ENCODE measurements at regions not wholly inside any gene's neighbourhood (a gene's known extent, or its start where the extent isn't known, plus 50 kb on each side); places are given as distances from the start of the nearest gene placed in this dataset.
"Not testable (repeated sequence)": the region's sequence is repeated elsewhere in the genome, so short reads cannot be mapped to it uniquely, and the experiment has no call there.

DNA sequence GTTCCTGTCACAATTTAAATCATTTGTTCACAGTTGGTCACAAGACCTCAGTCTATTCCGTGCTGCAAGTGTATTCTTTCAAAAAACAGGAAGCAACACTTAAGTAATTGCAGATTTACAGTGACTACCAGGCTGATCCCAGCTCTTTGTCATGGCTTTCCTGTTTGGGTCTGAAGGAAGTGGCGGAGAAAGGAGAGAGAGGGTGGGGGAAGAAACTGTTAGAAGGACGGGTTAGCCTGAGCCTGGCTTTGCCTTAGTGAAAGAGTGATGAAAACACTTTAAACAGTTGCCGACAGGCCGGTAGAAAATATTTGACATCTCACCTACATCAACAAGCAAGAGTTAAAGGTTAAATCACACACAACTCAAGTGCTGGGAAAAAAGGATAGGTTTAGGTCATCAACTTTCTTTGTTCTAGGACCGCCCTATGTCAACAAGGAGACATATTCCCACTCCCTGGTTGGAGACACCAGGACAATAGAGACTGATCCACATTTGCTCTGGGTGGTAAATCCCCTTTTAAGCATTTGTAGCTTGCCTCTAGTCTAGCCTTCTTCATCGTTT, 102.2 kb upstream of the DAB2 start:
- no peak for DNase-seq (ENCODE audit: low read depth in 2 of 3, low spot score in 1 of 3)

DNA sequence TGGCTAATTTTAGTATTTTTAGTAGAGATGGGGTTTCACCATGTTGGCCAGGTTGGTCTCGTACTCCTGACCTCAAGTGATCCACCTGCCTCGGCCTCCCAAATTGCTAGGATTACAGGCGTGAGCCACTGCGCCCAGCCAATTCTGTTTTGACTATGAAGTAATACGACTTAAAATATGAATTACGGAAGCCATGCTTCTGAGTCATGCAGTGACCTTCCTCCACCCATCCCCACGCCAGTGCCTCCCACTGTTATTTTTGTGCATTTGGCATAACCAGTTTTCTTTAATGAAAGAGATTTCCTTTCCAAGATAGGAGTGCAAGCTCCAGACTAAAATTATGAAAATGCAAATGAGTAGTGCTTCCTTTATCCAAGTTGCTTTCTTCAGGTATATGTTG, 101.0 kb upstream of the DAB2 start:
- DNase-seq (ENCODE audit: low read depth in 2 of 3, low spot score in 1 of 3), result not testable (repeated sequence)

DNA sequence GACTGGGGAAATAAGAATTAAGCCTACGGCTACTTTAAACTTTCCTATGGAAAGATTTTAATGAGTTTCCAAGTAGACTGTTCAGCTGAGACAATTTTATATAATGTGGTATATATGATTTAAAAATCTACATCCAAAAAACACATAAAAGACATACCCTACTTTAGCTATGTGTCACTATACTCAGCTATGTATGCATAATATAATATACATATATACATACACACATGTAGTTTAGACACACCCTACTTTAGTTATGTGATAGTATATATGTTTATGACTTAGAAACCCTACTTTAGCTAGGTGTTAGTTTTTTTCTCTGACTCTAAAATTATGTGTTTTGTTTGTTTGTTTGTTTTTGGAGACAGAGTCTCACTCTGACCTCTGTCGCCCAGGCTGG, 100.5 kb upstream of the DAB2 start:
- no peak for DNase-seq (ENCODE audit: low read depth in 2 of 3, low spot score in 1 of 3)

DNA sequence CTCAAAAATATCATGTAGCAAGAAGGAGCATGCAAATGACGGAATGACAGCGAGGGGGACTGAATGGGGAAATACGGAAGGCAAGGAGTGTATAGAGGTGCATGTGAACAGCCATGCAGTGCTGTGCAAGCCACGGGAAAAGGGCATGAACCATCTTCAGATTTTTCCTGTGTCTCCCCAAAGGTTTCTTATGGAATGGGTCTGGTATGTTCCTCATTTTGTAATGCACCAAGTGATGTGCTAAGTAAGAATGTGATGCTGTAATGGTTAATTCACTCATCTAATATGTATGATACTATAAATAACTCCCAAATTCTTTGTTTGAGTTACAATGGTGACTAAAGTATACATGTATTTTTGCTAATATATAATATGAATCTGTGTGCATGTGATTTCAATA, 99.0 kb upstream of the DAB2 start:
- no peak for DNase-seq (ENCODE audit: low read depth in 2 of 3, low spot score in 1 of 3)

DNA sequence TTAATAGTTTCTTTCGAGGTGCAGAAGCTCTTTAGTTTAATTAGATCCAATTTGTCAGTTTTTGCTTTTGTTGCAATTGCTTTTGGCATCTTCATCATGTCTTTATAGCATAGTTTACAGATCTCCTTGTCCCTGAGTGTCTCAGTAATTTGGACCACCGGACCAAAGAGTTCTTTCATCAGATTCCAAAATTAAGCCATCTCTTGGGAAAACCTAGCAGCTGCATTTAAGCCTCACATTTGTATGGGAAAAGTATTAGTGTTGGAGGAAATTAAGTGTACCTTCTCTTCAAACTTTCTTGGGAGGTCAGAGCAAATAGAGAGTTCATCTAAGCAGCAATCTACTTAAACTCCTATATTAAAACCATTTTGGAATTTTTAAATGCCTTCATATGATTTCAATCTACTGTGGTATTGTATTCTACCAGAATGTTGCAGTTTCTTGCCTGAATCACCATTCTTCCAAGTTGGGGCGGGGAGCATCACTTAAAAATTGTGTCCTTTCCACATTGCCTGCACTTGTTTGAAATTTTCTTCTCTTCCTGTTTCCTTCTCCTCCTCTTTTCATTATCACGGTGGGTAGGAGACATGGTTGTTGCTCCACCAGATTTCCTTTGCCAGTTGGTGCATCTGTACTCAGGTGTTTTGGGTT, 97.3 kb upstream of the DAB2 start:
- DNase-seq (ENCODE audit: low read depth in 2 of 3, low spot score in 1 of 3), result no peak

DNA sequence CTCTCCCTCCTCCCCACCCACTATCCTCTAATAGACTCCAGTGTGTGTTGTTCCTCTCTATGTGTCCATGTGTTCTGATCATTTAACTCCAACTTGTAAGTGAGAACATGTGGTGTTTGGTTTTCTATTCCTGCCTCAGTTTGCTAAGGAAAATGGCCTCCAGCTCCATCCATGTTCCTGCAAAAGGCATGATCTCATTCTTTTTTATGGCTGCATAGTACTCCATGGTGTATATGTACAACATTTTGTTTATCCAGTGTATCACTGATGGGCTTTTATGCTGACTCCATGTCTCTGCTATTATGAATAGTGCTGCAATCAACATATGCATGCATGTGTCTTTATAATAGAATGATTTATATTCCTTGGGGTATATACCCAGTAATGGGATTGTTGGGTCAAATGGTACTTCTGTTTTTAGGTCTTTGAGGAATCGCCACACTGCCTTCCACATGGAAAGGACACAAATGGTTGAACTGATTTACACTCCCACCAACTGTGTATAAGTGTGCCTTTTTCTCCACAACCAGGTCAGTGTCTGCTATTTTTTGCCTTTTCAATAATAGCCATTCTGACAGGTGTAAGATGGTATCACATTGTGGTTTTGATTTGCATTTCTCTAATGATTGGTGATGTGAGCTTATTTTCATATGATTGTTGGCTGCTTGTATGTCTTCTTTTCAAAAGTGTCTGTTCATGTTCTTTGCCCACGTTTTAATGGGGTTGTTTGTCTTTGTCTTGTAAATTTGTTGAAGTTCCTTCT, 96.5 kb upstream of the DAB2 start:
- no peak for DNase-seq (ENCODE audit: low read depth in 2 of 3, low spot score in 1 of 3)

DNA sequence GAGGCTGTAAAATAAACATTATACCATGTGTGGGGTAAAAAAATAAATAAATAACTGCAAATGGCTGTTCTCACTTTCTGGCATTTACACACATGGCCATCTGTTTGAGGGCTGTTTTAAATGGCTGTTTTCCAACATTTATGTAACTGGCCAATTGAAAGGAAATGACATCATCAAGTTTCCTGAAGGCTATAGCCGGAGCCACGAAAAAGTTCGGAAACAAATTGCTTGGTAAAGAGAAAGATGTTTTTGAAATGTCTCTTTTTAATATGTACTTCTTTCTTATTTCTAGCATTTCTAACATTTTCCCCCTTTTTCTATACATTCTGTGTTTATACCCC, 95.4 kb upstream of the DAB2 start:
- DNase-seq (ENCODE audit: low read depth in 2 of 3, low spot score in 1 of 3), result no peak

DNA sequence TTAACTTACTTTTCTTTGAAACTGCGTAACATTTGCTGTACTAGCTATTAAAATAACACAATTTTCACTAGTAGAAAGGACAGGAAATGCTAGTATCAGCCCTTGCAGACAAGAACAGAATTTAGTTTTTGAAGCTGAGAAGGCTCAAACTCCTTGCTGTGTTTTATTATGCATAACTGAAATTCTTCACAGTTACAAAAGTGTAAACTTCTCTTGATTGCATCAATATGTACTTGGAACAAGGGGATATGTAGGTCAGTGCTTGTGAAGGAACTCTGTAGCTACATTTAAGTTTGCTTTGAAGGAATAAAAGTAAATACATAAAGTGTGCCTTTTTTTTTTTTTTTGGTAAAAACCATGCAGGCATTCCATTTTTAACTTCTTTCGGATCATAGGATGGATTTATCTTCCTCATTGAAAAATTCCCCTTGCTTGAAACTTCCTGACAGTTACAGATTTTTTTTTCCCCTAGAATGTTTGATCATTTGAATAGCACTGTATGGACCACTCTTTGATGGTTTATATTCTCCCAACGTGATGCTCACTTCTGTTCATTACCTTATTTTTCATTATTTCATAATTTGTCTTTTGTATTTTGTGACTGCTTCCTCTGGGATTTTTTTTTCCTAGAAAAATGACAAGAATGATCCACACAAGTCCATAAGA, 94.9 kb upstream of the DAB2 start:
- DNase-seq (ENCODE audit: low read depth in 2 of 3, low spot score in 1 of 3), result no peak

DNA sequence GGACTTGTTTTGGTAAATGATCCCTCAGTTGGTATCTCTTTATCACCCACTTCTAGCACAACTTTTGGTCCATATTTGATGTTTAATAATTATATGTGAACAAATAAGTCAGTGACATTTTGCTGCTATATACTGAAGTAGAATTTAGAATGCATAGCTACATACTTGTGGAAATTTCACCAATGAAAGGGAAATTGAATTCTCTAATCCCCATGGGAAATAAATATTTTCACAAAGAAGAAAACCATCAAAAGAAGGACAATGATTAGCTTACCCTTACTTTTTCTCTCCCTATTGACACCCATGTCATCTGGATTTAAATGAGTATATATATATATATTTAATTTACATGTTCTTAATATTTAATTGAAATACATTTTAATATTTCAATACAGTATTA, 94.3 kb upstream of the DAB2 start:
- no peak for DNase-seq (ENCODE audit: low read depth in 2 of 3, low spot score in 1 of 3)

DNA sequence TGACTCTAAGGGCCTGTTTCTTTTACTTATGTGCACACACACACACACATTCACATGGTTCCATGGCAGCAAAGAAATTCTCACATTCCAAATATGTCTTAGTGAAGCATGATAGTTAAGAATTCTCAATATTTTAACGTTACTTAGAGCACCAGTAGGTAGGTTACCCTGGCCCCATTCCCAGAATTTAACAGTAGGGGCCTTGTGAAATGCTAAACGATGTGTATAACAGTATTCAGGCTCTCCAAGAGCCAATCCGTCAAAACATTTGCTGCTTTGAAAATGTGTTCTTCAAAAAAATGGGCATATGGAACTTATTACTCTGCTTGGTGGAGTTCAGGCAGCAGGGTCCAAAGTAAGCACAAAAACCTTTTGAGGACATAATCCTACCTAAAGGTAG, 93.7 kb upstream of the DAB2 start:
- DNase-seq (ENCODE audit: low read depth in 2 of 3, low spot score in 1 of 3), result no peak

DNA sequence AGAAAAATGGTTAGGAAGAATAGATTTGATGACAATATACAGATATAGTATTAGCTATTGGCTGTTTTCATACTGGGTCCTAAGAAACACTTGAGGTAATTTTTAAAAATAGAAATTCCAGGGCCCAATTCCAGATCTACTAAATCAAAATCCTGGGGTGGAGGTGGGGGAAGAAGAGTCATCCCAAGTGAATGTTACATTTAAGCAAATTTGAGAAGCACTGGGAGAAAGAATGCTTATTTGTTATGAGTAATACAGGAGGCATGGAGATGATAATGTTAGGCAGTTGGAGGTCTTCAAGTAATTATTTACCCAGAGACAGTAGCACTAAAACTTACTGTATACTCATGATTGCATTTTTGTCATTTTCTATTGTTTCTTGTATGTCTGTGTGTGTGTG, 93.0 kb upstream of the DAB2 start:
- DNase-seq (ENCODE audit: low read depth in 2 of 3, low spot score in 1 of 3), result no peak

DNA sequence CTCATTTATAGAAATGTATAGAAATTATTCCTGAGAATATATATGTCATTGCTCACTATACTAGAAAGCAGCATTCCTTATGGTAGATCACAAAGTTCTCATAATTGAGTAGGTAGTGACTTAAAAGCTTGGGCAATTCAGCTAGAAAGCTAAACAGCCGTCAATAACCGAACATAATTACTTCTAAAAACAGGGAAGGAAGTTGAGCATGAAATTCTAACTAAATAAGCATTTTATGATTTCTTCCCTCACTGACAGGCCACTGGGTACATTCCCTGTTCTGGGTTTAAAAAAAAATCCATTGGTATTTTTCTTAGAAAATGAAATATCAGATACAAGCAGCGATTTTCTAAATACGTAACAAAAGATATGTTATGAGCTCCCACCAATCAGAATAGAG, 91.1 kb upstream of the DAB2 start:
- no peak for DNase-seq (ENCODE audit: low read depth in 2 of 3, low spot score in 1 of 3)

DNA sequence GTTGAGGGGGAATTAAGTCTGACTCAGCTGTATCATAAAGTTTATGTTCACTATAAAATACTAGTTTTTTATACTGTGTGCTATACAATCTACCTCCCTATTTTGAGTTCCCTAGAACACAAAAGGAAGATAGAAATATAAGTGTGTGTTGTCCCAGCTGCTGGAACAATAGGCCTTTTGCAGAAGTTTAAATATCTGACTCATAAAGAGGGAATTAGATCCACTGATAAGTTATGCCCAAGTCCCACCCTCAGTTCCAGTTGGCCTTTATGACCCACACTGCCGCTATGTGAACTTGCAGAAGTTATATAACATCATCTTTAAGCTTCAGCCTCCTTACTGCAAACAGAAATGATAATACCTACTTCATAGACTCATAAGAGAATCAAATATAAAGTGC, 88.5 kb upstream of the DAB2 start:
- no peak for DNase-seq (ENCODE audit: low read depth in 2 of 3, low spot score in 1 of 3)

DNA sequence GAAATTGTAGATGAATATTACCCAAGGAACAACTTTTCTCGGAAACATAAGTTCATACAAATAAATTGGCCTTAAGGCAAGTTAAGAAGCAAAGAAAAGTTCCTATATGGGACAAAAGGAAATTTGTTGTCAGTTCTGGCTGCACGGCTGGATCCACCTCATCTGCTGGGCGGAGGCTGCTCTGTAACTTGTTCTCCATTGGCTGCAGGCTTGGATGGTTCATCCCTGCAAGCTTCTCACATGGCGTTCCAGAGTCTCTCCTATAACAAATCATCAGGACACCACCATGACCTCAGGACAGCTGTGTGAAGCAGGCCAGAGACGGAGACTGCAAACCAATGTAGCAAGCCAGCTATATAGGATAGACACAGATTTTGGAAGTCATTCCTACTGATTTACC, 81.4 kb upstream of the DAB2 start:
- no peak for DNase-seq (ENCODE audit: low read depth in 2 of 3, low spot score in 1 of 3)

DNA sequence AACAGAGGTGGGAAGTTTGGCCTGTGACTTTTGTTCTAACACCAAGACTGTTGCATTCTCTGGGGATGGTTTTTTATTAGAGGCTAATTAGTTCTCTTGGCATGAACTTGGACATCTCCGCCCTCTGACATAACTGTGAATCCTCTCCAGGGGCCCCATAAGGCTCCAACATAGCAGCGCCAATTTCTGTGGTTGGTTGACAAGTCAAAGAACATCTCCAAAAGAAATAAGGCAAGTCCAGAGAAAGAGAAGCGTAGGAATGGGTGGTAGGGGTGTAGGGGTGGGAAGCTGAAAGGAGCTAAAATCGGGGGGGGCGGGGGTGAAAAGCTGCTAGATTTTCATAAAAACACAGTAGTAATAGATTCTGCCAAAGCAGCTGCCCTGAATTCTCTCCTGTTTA, 81.0 kb upstream of the DAB2 start:
- DNase-seq (ENCODE audit: low read depth in 2 of 3, low spot score in 1 of 3), result no peak

DNA sequence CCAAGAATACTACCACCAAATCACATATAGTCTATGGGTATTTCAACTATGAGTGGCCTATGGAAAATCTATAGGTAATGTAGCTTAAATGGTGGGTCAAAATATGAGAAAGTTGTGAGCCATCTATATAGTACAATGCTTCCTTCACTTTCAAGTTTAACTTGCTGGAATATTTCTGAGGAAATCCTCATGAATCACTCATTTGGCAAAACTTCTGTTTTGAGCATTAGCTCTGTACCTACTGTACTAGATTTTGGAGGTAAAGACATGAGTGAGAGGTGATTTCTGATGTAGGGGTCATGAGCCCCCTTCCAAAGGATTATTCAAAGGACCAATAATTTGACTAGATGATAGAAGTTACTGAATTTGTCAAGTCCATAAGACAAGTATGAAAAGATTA, 80.6 kb upstream of the DAB2 start:
- DNase-seq (ENCODE audit: low read depth in 2 of 3, low spot score in 1 of 3), result no peak

DNA sequence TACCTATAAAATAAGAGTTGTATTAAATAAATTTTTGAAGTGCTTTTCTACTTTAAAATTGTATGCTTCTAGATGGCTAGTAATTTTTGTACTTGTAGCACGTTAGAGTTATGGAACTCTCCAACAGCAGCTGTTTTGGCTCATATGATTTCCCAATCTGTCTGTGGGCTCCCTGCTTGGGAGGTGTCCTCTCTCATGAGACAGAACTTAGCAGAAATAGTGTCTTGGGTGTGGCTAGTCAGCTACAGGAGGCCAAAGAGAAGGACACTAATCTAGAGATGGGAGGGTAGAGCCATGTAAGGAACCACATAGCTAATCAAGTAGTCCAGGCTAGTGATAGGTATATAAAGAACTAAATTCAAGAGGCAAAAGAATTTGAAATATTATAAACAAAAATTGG, 78.4 kb upstream of the DAB2 start:
- DNase-seq (ENCODE audit: low read depth in 2 of 3, low spot score in 1 of 3), result no peak

DNA sequence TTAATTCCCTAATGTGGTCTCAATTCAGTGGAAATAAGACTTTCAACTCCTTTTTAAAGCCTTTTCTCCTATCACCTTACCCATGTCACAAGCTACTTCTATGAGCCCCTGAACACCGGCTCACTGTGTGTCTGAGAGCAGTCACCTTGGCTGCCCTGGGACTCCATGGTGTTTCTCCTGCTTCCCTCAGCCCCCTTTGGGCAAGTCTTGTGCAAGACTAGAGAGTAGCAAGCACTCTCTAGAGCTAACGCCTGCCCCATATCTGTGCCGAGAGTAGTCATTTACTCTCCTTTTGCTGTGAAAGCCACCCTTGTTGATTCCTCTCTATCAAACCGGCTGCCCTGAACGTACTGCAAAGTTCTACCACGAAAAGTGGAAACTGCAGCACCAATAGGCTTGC, 77.9 kb upstream of the DAB2 start:
- no peak for DNase-seq (ENCODE audit: low read depth in 2 of 3, low spot score in 1 of 3)

DNA sequence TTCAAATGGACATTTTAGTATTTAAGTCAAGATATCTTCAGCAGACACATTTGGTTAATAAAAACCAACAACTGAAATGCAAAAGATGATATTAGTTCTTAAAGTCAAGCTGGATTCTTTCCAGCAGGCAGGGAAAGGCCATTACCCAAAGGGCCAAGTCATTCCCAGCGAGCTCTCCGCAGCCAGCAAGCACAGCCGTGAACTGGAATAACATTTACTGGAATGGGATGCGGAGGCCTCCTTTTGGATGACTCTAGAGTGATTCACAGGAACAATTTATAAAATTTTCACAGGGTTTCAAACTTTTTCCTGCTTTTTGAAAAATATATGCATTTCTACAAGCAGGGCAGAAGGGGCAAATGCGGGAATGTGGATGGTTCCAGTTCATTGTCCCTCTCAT, 76.6 kb upstream of the DAB2 start:
- no peak for DNase-seq (ENCODE audit: low read depth in 2 of 3, low spot score in 1 of 3)

DNA sequence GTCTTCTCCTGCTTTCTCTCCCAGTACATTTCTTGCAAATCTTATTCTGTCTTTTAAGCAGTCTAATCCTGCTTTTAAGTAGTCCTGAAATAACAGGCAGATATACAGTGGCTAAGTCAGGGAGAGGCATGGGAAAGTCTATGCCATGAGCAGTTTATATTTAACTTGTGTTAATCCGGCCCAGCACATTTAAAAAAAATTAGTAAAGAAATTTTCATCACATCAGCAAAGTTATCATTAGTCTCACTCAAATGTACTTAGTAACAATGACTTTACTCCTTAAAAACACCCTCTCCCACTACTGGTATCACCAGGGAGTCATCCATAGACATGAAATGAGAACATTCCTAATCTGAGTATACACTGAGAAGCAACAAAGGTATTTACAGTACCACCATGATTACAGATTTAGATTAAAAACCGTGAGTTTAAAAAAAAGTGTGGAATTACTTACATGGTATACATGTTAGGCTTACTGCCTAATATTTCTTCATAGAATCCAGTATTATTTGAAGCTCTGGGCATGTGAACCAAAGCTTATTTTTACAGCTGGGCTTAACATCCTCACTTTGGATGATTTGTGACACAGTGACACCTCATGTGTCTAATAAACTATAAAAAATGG, 75.9 kb upstream of the DAB2 start:
- no peak for DNase-seq (ENCODE audit: low read depth in 2 of 3, low spot score in 1 of 3)

DNA sequence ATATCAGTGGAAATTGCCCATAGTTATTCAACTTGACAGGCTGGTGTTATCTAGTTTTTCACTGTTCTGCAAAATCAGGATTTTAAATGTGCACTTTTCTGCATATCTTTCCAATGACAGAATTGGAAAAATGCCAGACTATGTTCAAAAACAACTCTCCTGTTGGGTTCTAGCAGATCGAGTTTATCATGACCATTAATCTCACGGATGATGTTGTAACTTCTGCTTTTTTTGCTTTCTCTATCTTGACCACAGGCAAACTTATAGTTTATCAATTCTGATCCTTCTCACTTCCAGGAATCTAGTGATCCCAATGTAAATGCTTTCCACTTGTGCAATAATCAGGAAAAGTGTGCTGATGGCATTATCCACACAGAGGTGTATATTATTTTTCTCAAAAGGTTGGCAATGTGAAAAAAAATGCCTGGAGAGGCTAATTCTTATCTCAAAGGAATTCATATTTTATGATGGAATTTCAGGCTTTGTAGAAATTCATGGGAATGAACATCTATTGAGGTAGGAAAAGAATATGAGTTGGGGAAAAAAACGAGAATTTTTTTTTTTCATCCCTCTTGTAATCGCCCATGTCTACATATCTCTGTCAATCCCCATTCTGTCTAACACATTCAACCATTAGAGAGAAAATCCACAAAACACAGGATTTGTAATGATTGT, 73.6 kb upstream of the DAB2 start:
- no peak for DNase-seq (ENCODE audit: low read depth in 2 of 3, low spot score in 1 of 3)
